GM12874 (cell line): ENCODE measurements at regions not wholly inside any gene's neighbourhood (a gene's known extent, or its start where the extent isn't known, plus 50 kb on each side); places are given as distances from the start of the nearest gene placed in this dataset.

Source experiments
- TF ChIP-seq, protein P1 (sequence below): IDR thresholded peaks from 2 replicates; pipeline ENCODE4 v1.5.1; 2011; ENCODE audit warnings: low read depth, mild to moderate bottlenecking, control low read depth, low read length, moderate library complexity; ENCODE audit not compliant: insufficient read depth

DNA sequence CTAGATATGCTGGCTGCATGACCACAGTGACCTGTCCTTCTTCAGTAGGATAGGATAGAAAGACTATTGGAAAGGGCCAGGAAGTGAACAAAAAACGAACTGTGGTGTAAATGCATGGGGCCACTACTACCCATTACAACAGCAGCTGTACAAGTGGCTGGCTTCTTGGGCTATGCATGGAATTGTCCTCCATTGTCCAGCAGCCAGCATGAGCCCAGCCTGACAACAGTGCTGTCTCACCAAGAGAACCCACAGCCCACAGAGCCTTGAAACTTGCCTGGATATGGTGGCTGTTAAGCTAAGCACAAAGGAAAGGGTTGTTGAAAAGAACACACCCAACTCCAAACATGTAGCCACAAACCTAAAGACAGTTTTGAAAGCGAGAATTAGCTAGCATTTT, 330.2 kb upstream of the F9 start:
- TF ChIP-seq, protein P1, sequence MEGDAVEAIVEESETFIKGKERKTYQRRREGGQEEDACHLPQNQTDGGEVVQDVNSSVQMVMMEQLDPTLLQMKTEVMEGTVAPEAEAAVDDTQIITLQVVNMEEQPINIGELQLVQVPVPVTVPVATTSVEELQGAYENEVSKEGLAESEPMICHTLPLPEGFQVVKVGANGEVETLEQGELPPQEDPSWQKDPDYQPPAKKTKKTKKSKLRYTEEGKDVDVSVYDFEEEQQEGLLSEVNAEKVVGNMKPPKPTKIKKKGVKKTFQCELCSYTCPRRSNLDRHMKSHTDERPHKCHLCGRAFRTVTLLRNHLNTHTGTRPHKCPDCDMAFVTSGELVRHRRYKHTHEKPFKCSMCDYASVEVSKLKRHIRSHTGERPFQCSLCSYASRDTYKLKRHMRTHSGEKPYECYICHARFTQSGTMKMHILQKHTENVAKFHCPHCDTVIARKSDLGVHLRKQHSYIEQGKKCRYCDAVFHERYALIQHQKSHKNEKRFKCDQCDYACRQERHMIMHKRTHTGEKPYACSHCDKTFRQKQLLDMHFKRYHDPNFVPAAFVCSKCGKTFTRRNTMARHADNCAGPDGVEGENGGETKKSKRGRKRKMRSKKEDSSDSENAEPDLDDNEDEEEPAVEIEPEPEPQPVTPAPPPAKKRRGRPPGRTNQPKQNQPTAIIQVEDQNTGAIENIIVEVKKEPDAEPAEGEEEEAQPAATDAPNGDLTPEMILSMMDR = no peak

GRCh38 chrX:139199933-139200332, 330.6 kb upstream of the F9 start:
- TF ChIP-seq, protein P1 = no peak

GRCh38 chrX:139198936-139199335, 331.6 kb upstream of the F9 start:
- TF ChIP-seq, protein P1 = no peak

DNA sequence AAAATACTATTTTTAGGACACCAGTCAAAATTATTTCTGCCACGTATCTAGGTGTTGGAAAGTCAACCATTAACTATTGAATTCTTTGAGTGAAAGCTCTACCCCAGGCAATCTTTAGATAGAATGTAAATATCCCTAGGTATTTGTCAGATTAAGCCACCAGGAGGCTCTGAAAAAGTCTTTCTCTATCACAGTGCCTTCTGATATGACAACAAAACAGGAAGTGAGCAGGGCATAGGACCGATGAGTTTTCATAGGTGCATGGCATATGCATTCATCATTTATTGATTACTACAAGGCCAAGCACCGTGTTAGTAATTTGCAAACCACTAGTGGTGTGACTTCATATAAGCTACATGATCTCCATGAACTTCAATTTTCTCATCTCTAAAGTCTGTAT, 333.6 kb upstream of the F9 start:
- TF ChIP-seq, protein P1 = no peak

DNA sequence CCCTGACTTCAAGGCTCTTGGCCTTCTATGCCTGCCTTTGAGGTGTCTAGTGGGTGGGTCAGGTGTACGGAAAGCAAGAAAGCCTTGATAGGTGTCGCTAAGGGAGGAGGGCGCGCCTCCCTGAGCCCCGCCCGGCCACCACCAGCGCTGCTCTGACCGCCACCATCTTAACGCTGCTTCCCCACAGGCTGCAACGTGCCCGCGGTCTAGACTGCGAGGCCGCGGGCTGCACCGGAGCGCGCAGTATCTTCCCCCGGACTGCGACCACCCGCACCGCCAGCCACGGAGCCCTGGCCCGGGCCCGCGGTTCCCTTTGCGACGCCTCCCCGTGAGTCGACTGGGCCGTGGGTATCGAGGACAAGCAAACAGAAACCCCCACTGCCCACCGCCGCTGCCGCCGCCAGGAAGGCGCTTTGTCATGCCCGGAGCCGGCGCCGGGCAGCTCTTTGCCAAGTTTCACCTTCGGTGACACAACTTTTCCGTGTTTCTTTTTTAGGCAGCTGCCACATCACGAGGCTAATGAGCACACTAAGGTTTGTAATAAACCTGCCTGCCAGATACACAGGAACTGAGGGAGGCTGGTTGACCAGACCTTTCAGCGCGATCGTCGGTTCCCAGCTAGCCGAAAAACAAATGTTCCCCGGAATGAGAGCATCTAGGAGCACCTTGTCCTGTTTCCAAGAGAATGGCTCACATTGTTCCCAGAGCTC, 335.8 kb upstream of the F9 start:
- TF ChIP-seq, protein P1 = no peak

DNA sequence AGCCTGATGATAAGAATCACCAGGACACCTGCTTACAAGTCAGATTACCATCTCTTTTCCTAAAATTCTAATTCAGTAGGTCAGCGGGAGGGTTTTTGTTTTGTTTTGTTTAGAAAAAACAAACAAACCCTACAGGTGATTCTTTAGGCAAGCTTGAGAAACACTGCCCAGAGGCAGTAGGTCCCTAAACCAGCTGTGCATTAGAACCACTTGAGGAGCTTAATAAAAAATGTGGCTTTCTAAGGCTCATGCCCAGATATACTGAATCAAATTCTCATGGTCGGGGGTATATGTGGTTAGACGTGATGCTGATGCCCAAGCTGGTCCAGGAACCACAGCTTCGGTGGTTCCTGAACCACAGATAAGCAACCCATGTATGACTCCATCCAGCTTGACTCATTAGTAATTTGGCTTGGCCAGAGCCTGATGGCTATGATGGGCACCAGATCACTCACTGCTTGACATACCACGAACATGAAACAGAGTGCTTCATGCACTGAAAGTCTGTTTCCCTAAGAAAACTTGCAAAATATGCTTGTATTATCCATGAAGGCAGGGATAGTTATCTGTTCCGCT, 338.1 kb upstream of the F9 start:
- TF ChIP-seq, protein P1 = no peak

- TF ChIP-seq, protein P1 = no peak
Observed at GRCh38 chrX:139191746-139192385, 338.7 kb upstream of the F9 start.
